HuH-7.5 (cell line): ENCODE measurements at regions not wholly inside any gene's neighbourhood (a gene's known extent, or its start where the extent isn't known, plus 50 kb on each side); places are given as distances from the start of the nearest gene placed in this dataset.

Source experiments
- DNase-seq: peaks from one replicate; pipeline ENCODE4 v3.0.0; 2011; ENCODE audit warnings: low spot score

DNA sequence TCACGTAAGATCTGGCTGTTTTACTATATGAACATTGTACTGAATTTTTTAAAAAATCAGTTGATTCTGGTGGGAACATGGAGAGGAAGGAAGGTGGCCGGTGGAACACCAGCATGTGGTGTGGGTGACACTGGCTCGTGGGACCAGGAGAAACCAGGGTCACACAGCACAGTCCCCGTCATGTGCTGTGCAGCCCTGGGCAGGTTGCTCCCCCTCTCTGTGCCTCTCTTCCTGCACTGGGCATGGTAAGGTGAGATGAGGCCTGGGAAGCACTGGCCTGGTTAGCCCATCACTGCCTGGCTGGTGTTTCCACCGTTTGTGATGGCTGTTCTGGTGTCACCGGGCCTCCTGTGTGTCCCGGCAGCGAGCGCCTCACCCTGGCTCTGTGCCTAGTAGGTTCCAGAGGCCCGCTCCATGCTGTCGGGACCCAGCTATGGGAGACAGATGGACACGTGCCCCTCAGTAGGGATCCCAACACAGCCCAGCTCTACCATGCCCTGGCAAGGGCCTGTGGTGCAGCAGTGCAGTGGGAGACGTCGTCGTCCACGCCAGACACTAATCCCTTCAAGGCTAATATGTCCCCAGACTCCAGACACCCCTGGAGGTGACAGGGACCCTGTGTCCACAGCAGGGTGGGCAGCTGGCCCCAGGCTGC, 88.2 kb upstream of the LINC01488 start:
- no peak for DNase-seq

DNA sequence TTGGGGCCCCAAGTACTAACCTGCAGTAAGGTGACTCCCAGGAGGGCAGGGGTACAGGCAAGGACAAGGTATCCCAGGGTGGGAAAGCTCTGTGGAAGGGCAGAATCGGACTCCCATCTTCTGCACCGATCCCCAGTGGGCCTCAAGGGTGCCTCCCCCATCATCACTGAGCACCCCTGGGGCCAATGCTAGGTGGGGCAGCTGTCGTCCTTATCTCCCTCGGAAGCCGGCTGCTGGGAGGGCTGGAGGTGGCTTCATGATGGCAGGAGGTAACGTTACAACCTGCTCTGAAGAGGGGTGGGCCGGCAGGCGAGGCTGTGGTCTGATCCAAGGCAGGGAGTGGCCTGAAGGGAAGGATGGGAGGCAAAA, 87.6 kb upstream of the LINC01488 start:
- no peak for DNase-seq

DNA sequence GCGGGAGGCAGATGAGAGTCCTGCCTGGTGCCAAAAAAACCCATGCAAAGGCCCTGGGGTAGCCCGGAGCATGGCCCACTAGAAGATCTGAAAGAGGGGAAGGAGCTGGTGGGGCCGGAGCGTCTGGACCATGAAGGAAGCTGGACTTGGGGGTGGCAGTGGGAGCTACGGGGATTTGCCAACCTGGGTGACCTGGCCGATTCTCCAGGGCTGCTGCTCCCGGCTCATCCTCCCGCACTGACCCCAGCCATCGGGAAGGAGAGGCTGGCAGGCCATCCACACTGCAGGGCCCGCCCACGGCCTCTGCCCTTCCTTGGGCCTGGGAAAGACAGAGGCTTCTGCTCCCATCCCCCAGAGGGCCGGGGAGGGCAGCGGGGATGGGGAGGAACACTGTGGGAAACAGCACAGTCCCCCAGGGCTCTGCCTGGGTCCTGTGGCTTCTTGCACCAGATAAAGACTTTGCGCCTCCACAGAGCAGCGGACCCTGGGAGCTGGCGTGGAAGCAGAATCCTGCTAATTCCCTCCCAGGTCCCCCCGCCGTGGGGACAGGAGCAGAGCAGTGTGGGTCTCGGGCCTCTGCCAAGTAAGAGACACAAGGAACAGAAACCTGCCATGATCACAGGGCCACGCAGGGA, 87.1 kb upstream of the LINC01488 start:
- DNase-seq: no peak

DNA sequence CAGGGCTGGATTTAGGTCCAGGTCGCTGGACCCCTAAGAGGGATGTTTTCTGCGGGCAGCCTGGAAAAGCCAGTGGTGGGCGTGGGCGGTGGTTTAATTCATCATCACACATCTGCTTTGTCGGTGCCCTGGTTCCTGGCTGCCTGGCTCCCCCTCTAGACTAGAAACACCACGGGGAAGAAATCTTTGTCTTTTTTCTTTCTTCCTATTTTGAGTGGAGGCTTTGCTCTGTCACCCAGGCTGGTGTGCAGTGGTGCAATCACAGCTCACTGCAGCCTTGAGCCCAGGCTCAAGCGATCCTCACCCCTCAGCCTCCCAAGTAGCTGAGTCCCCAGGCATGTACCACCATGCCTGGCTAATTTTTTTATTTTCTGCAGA, 86.6 kb upstream of the LINC01488 start:
- no peak for DNase-seq

DNA sequence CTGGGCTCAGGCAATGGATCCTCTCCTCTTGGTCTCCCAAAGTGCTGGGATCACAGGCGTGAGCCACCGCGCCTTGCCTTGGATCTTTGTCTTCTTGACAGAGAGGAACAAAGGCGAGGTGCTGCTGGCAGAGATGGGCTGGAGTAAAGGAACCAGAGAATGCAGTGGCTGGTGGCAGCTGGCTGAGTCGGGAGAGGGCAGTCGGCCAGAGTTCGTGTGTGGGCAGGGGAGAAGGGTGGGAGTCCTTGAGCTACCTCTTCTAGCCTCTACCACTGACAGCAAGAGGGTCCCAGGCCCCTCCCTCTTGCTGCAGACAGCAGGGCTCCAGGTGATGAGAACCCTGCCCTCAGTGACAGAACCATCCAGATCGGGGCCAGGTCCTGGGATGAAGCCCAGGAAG, 86.2 kb upstream of the LINC01488 start:
- no peak for DNase-seq

DNA sequence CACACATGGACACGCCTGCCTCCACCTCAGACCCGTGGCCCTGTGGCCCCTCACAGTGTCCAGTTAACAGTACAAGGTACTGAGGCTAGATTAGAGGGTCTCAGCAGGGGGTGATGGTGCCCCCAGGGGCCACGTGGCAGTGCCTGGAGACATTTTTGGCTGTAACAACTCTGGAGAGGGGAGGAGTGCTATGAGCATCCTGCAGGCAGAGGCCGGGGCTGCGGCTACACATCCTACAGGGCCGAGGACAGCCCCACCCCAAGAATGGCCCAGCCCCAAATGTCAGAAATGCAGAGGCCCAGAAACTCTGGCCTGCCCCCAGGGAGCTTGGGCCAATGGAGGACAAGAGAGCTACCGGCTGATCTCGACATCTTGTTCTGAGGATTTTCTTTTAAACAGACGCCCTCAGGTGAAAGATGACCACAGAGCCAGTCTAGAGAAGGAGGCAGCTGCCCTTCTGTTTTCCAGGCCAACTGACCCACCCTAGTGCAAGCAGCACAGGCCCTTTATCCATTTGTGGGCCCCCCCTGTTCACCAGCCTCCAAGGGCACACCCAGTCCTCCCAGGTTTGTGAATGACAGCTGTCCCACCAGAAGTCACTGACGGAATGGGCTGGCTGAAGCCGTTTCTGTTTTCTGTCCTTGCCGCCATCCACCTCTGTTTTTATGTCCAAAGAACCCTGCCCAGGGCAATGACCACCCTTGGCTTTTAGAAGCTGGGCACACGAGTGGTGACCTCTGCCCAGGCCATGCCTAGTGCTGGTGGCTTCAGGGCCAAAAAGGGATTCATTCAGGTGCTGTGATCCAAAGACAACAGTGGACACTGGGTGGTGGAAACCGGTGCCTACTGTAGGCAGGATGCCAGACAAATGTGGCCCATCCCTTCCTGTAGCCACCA, 85.2 kb upstream of the LINC01488 start:
- DNase-seq: no peak

DNA sequence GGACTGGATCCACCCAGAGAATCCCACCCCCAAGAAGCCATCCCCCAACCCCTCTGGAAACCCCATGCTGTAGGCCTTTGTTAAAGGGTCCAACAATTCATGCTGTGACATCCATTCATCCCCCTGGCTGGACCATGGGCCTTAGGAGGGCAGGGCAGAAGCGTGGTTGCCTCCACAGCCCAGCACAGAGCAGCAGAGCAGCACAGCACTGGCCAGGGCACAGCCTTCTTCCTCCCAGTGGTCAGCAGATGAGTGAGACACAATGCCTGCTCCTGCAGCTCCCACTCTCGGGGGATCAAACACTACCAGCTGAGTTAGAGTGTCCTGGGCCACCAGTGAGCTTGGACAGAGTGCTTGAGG, 84.5 kb upstream of the LINC01488 start:
- DNase-seq: no peak

DNA sequence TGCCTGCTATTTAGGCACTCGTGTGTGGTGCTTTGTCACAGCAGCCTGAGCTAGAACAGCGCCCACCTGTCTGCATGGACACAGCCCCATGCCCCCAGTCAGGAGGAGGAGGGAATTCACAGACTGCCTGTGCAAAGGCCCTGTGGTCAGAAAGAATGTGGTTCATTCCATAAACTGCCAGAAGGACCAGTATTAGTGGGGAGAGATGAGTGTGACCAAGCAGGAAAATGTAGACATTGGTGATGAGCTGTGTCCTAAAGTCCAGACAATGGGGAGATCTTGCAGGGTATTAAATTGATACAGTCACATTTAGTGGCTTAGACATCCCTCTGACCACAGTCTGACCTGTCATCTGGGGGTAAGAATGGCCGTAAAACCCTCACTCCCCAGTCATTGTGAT, 83.7 kb upstream of the LINC01488 start:
- no peak for DNase-seq

DNA sequence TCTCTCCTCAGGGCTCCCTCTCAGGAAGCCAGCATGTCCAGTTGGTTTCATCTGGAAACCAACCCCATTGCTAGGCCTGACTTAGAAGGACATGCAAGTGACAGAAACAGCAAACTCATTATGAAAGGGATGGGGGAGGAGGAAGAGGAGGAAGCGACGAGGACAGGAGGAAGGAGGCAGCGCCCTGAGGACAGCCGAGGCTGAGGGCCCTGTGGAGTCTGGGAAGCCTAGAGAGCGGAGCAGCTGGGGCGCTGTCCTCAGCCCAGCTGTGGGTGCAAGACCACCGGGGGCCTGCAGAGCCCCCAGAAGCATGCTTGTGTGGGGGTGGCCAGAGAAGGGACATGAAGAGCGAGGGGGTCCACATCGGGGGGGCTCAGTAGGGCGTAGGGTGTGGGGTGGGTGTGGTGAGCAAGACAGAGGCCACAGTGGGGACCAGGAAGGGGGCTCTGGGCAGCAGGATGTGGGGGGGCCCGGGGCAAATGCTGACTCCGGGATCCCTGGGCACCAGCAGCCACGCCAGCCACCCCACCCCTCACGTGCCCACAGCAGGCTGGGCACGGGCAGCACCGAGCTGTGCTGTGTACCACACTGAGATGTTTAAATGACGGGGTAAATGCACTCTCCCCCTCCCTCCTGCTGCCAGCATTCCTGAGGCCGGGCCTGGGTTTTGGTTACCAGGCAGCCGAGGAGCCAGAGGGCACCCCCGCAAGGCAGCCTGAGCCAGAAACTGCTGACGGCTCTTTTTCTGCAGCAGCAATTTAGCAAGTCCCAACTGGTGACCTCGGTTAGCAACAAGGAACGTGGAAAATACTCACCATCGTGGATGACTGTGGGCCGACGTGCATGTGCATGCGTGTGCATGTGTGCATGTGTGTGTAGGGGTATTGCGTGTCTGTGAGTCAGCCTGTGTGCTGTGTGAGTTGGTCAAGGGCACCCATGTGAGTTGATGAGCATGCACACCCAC, 82.7 kb upstream of the LINC01488 start:
- no peak for DNase-seq

DNA sequence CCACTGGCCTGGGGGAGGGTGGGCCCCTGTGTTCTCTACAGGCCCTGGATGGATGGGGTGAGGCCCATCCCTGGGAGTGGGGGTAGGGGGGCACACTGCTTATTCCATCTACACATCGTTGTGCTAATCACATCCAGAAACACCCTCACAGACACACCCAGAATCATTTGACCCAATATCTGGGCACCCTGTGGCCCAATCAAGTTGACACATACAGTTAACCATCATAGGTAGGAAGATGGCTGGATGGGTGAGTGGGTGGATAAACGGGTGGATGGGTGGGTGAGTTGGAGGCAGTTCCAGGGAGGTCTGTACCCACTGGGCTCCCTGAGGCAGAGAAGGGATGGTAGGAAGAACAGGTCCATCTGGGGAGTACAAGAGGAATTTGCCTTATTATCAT, 81.3 kb upstream of the LINC01488 start:
- DNase-seq: no peak

DNA sequence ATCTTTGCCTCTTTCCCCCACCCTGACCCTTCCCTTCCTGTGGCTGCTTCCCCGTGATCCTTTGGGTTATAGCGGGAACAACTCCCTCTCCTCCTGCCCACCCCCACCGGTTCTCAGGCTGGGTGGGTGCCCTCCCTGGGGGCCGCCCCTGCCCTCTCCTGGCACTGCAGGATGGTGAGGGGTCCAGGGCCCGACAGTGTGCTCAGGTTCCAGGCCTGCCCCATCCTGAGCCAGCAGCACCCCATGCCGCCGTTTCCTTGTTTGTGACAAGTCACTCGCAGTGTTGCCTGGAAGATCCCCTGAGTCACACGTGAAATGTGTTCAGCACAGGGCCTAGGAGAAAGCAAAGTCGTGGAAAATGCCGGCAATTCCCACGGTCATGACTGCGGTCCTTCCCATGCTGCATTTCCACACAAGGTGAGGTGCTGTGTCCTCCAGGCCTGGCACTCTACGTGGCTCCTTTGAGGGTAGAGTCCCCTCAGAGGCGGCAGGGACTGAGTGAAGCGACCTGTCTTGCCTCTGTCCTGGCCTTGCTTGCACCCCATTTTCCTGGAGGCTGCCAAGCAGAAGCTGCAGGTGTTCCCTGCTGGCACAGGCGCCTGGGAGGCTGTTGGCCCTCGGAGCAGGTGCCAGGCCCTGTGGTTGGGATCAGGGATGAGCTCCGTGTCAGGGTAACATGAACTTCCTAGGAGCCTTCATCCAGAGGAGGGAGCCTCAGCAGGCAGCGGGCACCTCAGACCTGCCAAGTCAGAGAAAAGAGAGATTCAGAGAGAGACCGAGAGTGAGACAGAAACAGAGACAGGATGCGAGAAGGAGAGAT, 80.5 kb upstream of the LINC01488 start:
- DNase-seq: no peak

DNA sequence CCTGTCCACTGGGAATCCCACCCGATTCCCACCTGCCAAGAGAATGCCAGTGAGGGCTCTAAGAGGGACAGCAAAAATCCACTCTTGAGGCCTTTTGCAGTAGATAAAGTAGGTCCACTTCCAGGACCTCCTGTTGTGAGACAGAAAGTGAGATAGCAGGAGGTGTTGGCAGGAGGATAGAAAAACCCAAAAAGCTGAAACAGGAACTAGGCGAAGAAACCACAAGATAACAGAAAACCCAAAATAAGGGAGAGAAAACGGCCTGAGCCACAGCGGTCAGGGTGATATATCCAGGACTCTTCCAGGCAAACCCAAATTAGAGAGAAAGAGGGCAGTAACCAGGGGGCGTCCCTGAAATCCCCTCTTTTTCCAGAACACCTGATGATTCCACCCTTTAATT, 79.7 kb upstream of the LINC01488 start:
- DNase-seq: no peak

DNA sequence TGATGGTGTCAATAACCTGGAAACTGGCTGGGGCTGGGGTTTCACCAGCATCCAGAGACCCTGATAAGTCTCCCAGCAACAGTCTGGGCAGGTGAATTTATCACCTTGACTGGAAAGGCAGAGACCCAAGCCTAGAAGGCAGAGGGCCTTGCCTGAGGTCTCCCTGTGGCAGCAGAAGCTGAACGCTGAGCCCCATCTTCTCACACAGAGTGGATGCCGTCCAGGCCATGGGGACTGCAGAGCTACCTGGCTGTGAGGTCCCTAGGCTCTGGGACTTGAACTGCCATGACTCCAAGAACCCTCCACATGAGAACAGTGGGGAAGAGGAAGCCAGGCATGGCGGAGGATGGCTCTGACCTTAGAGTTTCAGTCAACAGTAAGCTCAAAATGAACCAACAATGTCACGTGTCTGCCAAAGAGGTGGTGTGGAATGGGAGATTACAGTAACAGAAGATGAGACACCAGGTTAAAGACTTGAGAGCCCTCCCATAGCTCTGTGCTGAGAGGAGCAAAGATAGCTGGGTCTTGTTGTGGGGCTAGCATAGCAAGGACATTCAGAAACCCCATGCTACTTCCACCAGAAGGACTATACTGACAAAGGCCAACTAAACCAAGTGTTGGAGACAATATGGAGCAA, 79.1 kb upstream of the LINC01488 start:
- DNase-seq: no peak

DNA sequence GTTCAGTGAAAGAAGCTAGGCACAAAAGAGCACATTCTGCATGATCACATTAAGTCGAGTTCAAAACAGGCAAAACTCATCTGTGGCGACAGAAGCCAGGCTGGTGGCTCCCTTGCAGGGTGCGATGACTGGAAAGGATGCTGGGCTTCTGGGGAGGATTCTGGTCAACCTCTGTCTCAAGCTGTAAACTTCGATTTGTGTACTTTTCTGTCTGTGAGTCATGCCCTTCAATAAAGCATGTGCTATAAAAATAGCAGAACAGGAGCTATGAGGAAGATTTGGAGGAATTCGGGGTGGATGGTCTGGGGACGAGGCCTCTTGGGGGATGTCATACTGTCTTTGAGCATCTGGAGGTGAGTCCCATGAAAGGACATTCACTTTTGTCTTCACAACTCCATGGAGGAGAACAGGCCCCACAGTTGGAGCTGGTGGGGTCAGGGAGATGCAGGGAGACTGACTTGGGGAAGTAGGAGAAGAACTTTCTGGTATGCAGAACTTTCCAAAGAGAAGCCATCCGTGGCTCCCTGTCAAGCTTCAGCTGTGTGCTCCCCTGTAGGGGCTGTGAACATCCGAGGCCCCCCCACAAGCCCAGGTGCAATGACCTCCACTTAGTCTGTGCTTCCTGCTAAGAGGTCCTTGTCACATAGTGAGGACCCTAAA, 77.8 kb upstream of the LINC01488 start:
- DNase-seq: no peak

DNA sequence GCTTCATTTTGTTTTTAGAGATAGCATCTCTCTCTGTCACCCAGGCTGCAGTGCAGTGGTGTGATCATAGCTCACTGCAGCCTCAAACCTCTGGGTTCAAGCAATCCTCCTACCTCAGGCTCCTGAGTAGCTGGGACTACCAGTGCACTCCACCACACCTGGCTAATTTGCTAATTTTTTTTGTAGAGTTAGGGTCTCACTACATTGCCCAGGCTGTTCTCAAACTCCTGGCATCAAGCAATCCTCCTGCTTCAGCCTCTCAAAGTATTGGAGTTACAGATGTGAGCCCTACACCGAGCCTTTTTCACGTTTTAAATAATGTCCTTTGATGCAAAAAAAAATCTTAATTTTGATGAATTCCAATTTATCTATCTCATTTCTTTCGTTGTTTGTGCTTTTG, 75.4 kb upstream of the LINC01488 start:
- DNase-seq: no peak

DNA sequence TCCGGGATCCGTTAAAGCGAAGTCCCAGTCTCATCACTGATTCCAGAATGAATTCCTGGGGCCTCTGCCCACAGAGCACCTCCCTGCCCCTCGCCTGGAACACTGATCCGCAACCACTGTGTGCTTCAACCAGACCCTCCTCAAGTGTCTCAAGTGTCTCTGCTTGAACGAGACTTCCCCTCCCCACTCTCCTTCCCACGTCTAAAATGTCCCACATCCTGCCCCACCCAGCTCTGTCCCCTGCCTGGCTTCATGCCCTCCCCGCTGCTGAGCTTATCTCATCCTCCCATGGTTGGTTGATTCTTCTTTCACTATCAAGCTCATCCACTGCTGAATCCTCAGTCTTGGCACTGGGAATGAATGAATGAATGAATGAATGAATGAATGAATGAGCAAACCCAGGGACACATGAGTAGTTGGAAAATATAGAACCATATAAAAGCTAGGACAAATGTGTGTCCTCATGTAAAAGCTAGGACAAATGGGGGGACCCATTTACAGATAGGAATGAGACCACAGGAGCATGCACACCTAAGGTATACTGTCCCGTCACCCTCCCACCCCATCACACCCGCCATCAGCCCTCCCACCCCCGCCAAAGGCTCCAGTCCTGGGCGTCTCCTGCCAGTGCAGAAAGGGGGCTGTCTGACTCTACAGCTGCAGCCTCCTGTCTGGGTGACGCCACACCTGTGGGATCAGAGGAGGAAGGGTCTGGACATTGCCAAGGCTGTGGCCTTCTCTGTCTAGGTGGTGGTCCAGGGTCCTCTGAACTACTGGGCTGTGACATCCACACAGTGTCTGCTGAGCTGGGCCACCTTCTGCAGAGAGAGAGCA, 71.4 kb upstream of the LINC01488 start:
- no peak for DNase-seq

DNA sequence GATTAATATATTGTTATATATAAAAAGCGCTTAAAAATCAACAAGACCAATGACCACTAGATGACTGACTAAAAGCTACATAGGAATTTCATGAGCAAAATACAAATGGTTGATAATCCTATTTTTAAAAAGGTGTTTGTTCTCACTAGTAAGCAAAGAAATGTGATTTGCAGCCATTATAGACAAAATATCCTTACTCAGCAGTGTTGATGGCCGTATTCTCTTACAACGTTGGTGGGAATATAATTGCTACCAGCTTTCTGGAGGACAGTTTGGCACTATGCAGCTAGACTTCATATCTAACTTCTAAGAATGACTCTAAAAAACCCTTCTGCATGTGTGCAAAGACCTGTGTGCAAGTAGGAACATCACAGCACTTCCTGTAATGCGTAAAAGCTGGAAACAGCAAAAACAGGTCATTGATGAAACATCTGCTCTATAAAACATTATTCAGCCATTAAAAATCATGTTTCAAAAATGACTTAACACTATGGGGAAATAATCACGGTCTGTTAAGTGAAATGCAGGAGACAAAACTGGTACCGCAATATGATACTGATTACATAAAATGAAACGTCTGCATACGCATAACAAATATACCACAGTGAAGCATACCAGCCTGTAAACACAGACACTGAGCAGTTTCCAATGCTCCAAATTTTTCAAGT, 70.1 kb upstream of the LINC01488 start:
- no peak for DNase-seq

DNA sequence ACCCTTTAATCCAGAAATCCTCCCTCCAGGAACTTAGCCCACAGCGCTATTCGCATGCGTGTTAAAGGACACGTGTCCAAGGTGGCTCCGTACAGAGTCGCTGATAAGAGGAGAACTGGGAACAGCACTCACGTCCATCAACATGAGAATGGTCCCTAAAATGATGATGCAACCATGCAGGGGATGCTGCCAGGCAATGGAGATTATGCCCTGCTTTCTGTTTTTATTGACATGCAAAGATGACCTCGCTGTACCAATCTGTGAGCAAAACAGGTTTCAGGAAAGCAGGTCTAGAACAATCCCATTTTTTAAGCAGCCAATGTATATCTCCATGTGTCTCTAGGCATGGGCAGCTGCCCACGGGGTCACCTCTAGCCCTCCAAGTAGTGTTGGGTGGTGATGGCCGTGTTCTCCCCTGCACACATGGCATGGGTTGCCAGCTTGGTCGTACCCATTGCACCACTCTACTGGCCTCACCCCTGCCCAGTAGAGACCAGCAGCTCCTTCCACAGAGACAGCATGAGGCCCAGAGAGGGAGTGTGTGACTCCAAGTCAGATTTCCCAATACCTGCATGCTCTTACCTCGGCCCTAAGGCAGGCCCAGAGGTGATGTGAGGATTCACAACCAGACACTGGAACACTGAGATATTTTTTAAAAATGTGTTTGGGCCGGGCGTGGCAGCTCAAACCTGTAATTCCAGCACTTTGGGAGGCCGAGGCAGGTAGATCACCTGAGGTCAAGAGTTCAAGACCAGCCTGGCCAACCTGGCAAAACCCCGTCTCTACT, 68.3 kb upstream of the LINC01488 start:
- DNase-seq: no peak
